Skeletal muscle tissue (tissue), 3 donors: ENCODE measurements at regions not wholly inside any gene's neighbourhood (a gene's known extent, or its start where the extent isn't known, plus 50 kb on each side); places are given as distances from the start of the nearest gene placed in this dataset.

Experiments used
- H3K27ac ChIP-seq: one replicate; pipeline ENCODE4 v1.7.0; 2013; ENCODE audit warnings: mild to moderate bottlenecking, low read depth, low read length, inconsistent platforms
- H3K27me3 ChIP-seq, 3 donors: one replicate each; pipeline ENCODE4 v1.7.0; 2013; ENCODE audit warnings: low read length in 3 of 3; ENCODE audit not compliant: control insufficient read depth in 3 of 3, insufficient read depth in 3 of 3
- H3K36me3 ChIP-seq, 3 donors: one replicate each; pipeline ENCODE4 v1.7.0; 2013; ENCODE audit warnings: low read length in 3 of 3; ENCODE audit not compliant: control insufficient read depth in 3 of 3, insufficient read depth in 3 of 3
- H3K4me1 ChIP-seq, 3 donors: one replicate each; pipeline ENCODE4 v1.7.0; 2013; ENCODE audit warnings: low read length in 3 of 3, mild to moderate bottlenecking in 3 of 3; ENCODE audit not compliant: control insufficient read depth in 3 of 3, insufficient read depth in 3 of 3
- H3K4me3 ChIP-seq, 3 donors: one replicate each; pipeline ENCODE4 v1.7.0; 2013; ENCODE audit warnings: low read length in 3 of 3
- H3K9ac ChIP-seq, 3 donors: one replicate each; pipeline ENCODE4 v1.7.0; 2013; ENCODE audit warnings: low read length in 3 of 3, mild to moderate bottlenecking in 3 of 3, moderate library complexity in 2 of 3, low read depth in 1 of 3
- H3K9me3 ChIP-seq, 3 donors: one replicate each; pipeline ENCODE4 v1.7.0; 2013; ENCODE audit warnings: low read length in 3 of 3; ENCODE audit not compliant: control insufficient read depth in 3 of 3
- donor health status: Osteomylitis.

GRCh38 chr2:238979636-238980035 lies 131.8 kb downstream of the TWIST2 start:
- H3K27ac ChIP-seq, result no peak overlapping the region
- H3K4me1 ChIP-seq, result no peaks in the 10 kb centered on the region
- H3K4me3 ChIP-seq, result no peak overlapping the region
- H3K9ac ChIP-seq, result no peak overlapping the region
- H3K36me3 ChIP-seq, result no peaks in the 10 kb centered on the region
- H3K27me3 ChIP-seq, result peaks cover 0 to 4% (median 0%) of the 10 kb centered on the region in 3 donors
- peaks cover 0 to 5% (median 0%) of the 10 kb centered on the region in 3 donors for H3K9me3 ChIP-seq

DNA sequence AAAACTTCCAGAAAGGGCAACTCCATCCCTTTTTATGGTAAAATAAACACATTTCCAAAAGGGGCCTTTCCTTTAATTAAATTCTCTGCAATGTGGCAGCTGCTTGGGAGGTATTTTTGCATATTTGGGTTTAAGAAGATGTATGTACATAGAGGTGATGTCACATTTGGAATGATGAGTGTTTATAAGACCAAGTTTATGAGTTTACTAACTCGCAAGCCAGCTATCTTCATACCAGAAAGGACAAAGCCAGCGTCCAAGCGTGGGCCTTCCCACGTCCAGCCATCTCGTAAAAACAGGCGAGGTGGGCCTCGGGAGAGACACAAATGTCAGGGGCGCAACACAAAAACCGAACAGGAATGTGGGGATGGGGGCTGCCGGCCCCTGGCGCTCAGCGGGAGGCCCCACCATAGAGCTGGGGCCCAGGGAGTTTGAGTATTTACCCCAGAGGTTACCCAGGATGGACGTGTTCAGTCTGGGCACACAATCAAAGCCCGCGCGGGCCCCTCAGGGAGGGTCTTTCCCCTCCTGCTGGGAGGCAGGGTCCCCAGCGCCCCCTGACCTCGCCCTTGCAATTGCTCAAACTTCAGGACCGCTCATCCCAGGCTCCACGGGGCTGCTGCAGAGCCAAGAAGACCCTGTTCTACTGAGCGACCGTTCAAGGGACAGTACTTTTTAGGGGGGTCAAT lies 137.3 kb downstream of the TWIST2 start:
- Histone ChIP-seq H3K27me3 (peaks cover 0 to 22% (median 20%) of the 10 kb centered on the region in 3 donors), H3K9me3 (no peaks in the 10 kb centered on the region)

GRCh38 chr2:238985931-238986446 lies 138.1 kb downstream of the TWIST2 start:
- H3K4me1 ChIP-seq, result no peaks in the 10 kb centered on the region
- H3K27ac ChIP-seq, result no peak overlapping the region
- no peaks in the 10 kb centered on the region for H3K9me3 ChIP-seq
- peaks cover 0 to 22% (median 20%) of the 10 kb centered on the region in 3 donors for H3K27me3 ChIP-seq
- H3K9ac ChIP-seq, result no peak overlapping the region
- no peaks in the 10 kb centered on the region for H3K36me3 ChIP-seq
- H3K4me3 ChIP-seq, result no peak overlapping the region

More for the DNA sequence above, 137.3 kb downstream of the TWIST2 start:
- Histone ChIP-seq H3K9ac (no peak overlapping the region), H3K27ac (no peak overlapping the region), H3K4me1 (no peaks in the 10 kb centered on the region), H3K4me3 (no peak overlapping the region), H3K36me3 (no peaks in the 10 kb centered on the region)

- H3K27me3 ChIP-seq, result peaks cover 0 to 22% (median 22%) of the 10 kb centered on the region in 3 donors
- H3K27ac ChIP-seq, result no peak overlapping the region
- H3K4me3 ChIP-seq, result no peak overlapping the region
- H3K9ac ChIP-seq, result no peak overlapping the region
- no peaks in the 10 kb centered on the region for H3K4me1 ChIP-seq
- H3K9me3 ChIP-seq, result no peaks in the 10 kb centered on the region
- no peaks in the 10 kb centered on the region for H3K36me3 ChIP-seq
Observed at GRCh38 chr2:238986491-238987351, 138.8 kb downstream of the TWIST2 start.

GRCh38 chr2:238987352-238987981 lies 139.6 kb downstream of the TWIST2 start:
- Histone ChIP-seq H3K4me1 (no peaks in the 10 kb centered on the region), H3K9me3 (no peaks in the 10 kb centered on the region), H3K27me3 (peaks cover 0 to 22% (median 22%) of the 10 kb centered on the region in 3 donors), H3K9ac (no peak overlapping the region), H3K36me3 (no peaks in the 10 kb centered on the region), H3K27ac (no peak overlapping the region), H3K4me3 (no peak overlapping the region)

GRCh38 chr2:238988105-238988504 lies 140.2 kb downstream of the TWIST2 start:
- H3K36me3 ChIP-seq, result no peaks in the 10 kb centered on the region
- no peak overlapping the region for H3K27ac ChIP-seq
- peaks cover 0 to 22% (median 22%) of the 10 kb centered on the region in 3 donors for H3K27me3 ChIP-seq
- no peaks in the 10 kb centered on the region for H3K9me3 ChIP-seq
- no peak overlapping the region for H3K4me3 ChIP-seq
- H3K9ac ChIP-seq, result no peak overlapping the region
- H3K4me1 ChIP-seq, result no peaks in the 10 kb centered on the region

DNA sequence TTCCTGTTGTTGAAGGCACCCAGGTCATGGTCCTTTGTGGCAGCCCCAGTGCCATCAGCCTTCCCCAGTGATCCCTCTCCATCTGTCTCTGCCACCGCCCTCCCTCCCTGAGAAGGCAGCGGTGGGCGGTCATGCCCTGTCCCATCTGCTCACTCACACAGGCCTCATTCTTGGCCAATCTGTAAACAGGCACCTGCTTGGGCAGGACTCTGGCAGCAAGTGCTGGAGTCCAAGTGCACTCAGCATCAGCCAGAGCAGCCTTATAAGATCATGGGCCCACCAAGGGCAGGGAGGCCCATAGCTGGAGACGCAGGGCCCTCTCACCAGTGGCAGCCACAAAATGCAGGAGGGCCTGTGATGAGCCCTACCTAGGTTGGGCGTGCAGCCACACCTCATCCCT lies 140.9 kb downstream of the TWIST2 start:
- H3K9ac ChIP-seq, result no peak overlapping the region
- H3K4me3 ChIP-seq, result no peak overlapping the region
- no peak overlapping the region for H3K27ac ChIP-seq
- peaks cover under 1 to 23% (median 22%) of the 10 kb centered on the region in 3 donors for H3K27me3 ChIP-seq
- no peaks in the 10 kb centered on the region for H3K36me3 ChIP-seq
- H3K4me1 ChIP-seq, result no peaks in the 10 kb centered on the region
- peaks cover 0 to under 1% (median 0%) of the 10 kb centered on the region in 3 donors for H3K9me3 ChIP-seq

GRCh38 chr2:238989484-238989883 lies 141.6 kb downstream of the TWIST2 start:
- Histone ChIP-seq H3K9ac (no peak overlapping the region), H3K4me3 (no peak overlapping the region), H3K4me1 (no peaks in the 10 kb centered on the region), H3K36me3 (no peaks in the 10 kb centered on the region), H3K9me3 (peaks cover 0 to 3% (median 2%) of the 10 kb centered on the region in 3 donors), H3K27ac (no peak overlapping the region), H3K27me3 (peaks cover 3 to 26% (median 19%) of the 10 kb centered on the region in 3 donors)

DNA sequence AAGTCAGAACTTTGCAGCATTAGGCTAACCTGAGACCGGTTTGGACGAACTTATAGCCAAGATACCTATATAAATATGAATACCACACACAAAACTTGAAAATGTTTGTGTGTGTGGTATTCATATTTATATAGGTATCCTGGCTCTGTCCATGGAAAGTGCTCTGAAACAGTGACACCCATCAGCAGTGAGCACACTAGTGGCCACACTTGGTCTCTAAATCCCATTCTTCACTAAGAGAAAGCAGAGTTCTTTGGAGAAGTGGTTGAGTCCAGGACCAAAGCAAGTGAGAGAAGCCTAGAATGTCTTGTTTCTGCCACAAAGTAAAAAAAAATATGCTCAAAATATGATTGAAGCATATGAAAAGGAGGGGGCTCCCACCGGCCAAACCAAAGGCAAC lies 146.5 kb downstream of the TWIST2 start:
- H3K36me3 ChIP-seq, result no peaks in the 10 kb centered on the region
- H3K27me3 ChIP-seq, result peaks cover 3 to 15% (median 9%) of the 10 kb centered on the region in 3 donors
- peaks cover 0 to 2% (median 0%) of the 10 kb centered on the region in 3 donors for H3K4me1 ChIP-seq
- no peak overlapping the region for H3K9ac ChIP-seq
- H3K27ac ChIP-seq, result no peak overlapping the region
- no peak overlapping the region for H3K4me3 ChIP-seq
- peaks cover 0 to 5% (median 2%) of the 10 kb centered on the region in 3 donors for H3K9me3 ChIP-seq
